HepG2 (cell line): ENCODE measurements at regions not wholly inside any gene's neighbourhood (a gene's known extent, or its start where the extent isn't known, plus 50 kb on each side); places are given as distances from the start of the nearest gene placed in this dataset.

ENCODE experiments used
- ATAC-seq: fragments of 200-7000 bp; cut with Tn5 transposase; 3 replicates; pipeline ENCODE4 v1.9.1; 2020; ENCODE audit warnings: mild to moderate bottlenecking, moderate library complexity
- BruUV-seq: library from RNA; stranded (reverse); fragments of 400-500 nt; replicated peaks from 2 replicates; lab custom pipeline; 2021; lab: Mats Ljungman, UMichigan
- CTCF ChIA-PET: fragments of 300-600 bp; formaldehyde crosslinking; extraction: SDS; loops from one replicate; lab custom pipeline; 2021; ENCODE audit warnings: low total read pairs, inconsistent platforms, low intra/inter-chr PET ratio; lab: Yijun Ruan, JAX
- POLR2A ChIA-PET: fragments of 350-600 bp; sonication (Branson Sonifier 250); formaldehyde crosslinking; loops from one replicate; lab custom pipeline; 2020; ENCODE audit warnings: antibody characterized with exemption, inconsistent platforms; lab: Yijun Ruan, JAX
- DNase-seq: peaks from one replicate; pipeline ENCODE4 v3.0.0-alpha.2; 2015; ENCODE audit warnings: low spot score
- FAIRE-seq: peaks from 3 replicates; lab custom pipeline; 2011; peaks lifted over from hg19 to GRCh38; lab: Jason Lieb, UNC
- H2AFZ ChIP-seq: one replicate; pipeline ENCODE4 v1.6.1; 2011; ENCODE audit warnings: low read length, inconsistent platforms
- H3K27ac ChIP-seq: fragments of 300-600 bp; 3 replicates; pipeline ENCODE4 v1.8.0; 2011; ENCODE audit warnings: mixed run types, mild to moderate bottlenecking, mixed read lengths, low read length, inconsistent platforms; ENCODE audit not compliant: insufficient read depth; ENCODE audit errors: extremely low read length
- H3K27me3 ChIP-seq, 2 experiments: fragments of 200-600 bp in 1 of 2; 2 replicates in 1 of 2; 3 replicates in 1 of 2; pipeline versions ENCODE4 v1.6.0 to v1.8.0; 2011; ENCODE audit warnings: low read length in 2 of 2, mild to moderate bottlenecking in 2 of 2, moderate library complexity in 2 of 2, inconsistent platforms in 1 of 2; ENCODE audit not compliant: insufficient read depth in 2 of 2, control insufficient read depth in 1 of 2
- H3K36me3 ChIP-seq, 2 experiments: fragments of 200-600 bp in 1 of 2; replicated peaks in 1 of 2; 2 replicates in 1 of 2; 3 replicates in 1 of 2; pipeline versions ENCODE4 v1.5.1 to v1.8.0; 2011; ENCODE audit warnings: low read length in 2 of 2, inconsistent platforms in 1 of 2; ENCODE audit not compliant: insufficient read depth in 2 of 2, control insufficient read depth in 1 of 2
- H3K4me1 ChIP-seq: 2 replicates; pipeline ENCODE4 v1.5.1; 2012; ENCODE audit warnings: low read length, inconsistent platforms; ENCODE audit not compliant: insufficient read depth
- H3K4me2 ChIP-seq: 2 replicates; pipeline ENCODE4 v1.6.0; 2011; ENCODE audit warnings: low read depth, low read length, inconsistent platforms
- H3K4me3 ChIP-seq, 3 experiments: fragments of 200-600 bp in 1 of 3; sonication (generic), shearing (Covaris generic) in 1 of 3; replicated peaks in 1 of 3; 2 replicates each; pipeline ENCODE4 v1.5.1; 2011 to 2016; ENCODE audit warnings: low read length in 3 of 3, inconsistent platforms in 2 of 3, low read depth in 2 of 3, mild to moderate bottlenecking in 2 of 3, control low read depth in 1 of 3, mixed read lengths in 1 of 3; ENCODE audit not compliant: insufficient read depth in 1 of 3
- H3K79me2 ChIP-seq: one replicate; pipeline ENCODE4 v1.6.1; 2011; ENCODE audit warnings: low read length, inconsistent platforms; ENCODE audit not compliant: insufficient read depth
- H3K9ac ChIP-seq: 2 replicates; pipeline ENCODE4 v1.6.0; 2011; ENCODE audit warnings: mild to moderate bottlenecking, low read depth, low read length, inconsistent platforms; ENCODE audit not compliant: insufficient read depth
- H3K9me3 ChIP-seq: 2 replicates; pipeline ENCODE4 v1.5.1; 2012; ENCODE audit warnings: mild to moderate bottlenecking, low read length
- H4K20me1 ChIP-seq: 2 replicates; pipeline ENCODE4 v1.6.0; 2011; ENCODE audit warnings: inconsistent platforms, mild to moderate bottlenecking, low read length, moderate library complexity; ENCODE audit not compliant: insufficient read depth
- CTCF ChIP-seq: sonication (generic); formaldehyde crosslinking; IDR thresholded peaks from 2 replicates; pipeline ENCODE4 v1.5.0; 2020; ENCODE audit warnings: mild to moderate bottlenecking, missing genetic modification reagents, moderate library complexity
- HNRNPK ChIP-seq: fragments of 200-400 bp; formaldehyde crosslinking; IDR thresholded peaks from 2 replicates; pipeline ENCODE4 v1.6.1; 2018; ENCODE audit warnings: low read length, low read depth, moderate library complexity, mild to moderate bottlenecking; ENCODE audit not compliant: poor library complexity, severe bottlenecking
- KIAA2018 ChIP-seq: sonication (generic); formaldehyde crosslinking; IDR thresholded peaks from 2 replicates; pipeline ENCODE4 v1.5.0; 2020; ENCODE audit warnings: mild to moderate bottlenecking, missing genetic modification reagents, borderline replicate concordance
- ZBTB44 ChIP-seq: sonication (generic); formaldehyde crosslinking; IDR thresholded peaks from 2 replicates; pipeline ENCODE4 v1.4.0; 2020; ENCODE audit warnings: missing genetic modification reagents
- WGBS: methylation state at CpG from one replicate; pipeline ENCODE4 v1.1.6; 2017; ENCODE audit warnings: low lambda C conversion rate; 5-methylcytosine and 5-hydroxymethylcytosine counted together
- in situ Hi-C: cut with HindIII; loops from 2 replicates; pipeline ENCODE4 v1.10.0; 2017; ENCODE audit warnings: low pct_unique_long_range_greater_than_20kb; ENCODE audit not compliant: extremely low pct_ligation_motif_present
- intact Hi-C: fragments of 100-400 bp; cut with micrococcal nuclease; formaldehyde crosslinking; loops from one replicate; pipeline ENCODE4 v1.10.0; 2022; ENCODE audit not compliant: unreplicated experiment

- Histone ChIP-seq H3K4me1 (no peaks in the 10 kb centered on the region), H3K9ac (no peak overlapping the region), H3K27ac (no peak overlapping the region), H3K9me3 (peaks cover 34% of the 10 kb centered on the region), H3K36me3 (no peaks in the 10 kb centered on the region), H2AFZ (no peak overlapping the region), H3K27me3 (no peaks in the 10 kb centered on the region), H3K4me3 (no peak overlapping the region), H3K79me2 (no peaks in the 10 kb centered on the region), H4K20me1 (no peaks in the 10 kb centered on the region), H3K4me2 (no peak overlapping the region)
- TF ChIP-seq CTCF (CRISPR knock-in tag) (no peak), ZBTB44 (CRISPR knock-in tag) (no peak), HNRNPK (peak; percentile 96), KIAA2018 (CRISPR knock-in tag) (no peak)
- no TSS peak for BruUV-seq
- ChIA-PET POLR2A (no interaction called here), CTCF (no interaction called here)
- DNase-seq: no peak
- in situ Hi-C loops: no loop called here
- intact Hi-C loops: no loop called here
- WGBS: 0% methylated on average over 2 of the region's 2 CpGs
- no peak for ATAC-seq
- no peak for FAIRE-seq
Measured at GRCh38 chr4:14809203-14809602, 193.1 kb upstream of the CPEB2 start.
